ENCODE measurements at regions not wholly inside any gene's neighbourhood (a gene's known extent, or its start where the extent isn't known, plus 50 kb on each side); places are given as distances from the start of the nearest gene placed in this dataset.

DNA sequence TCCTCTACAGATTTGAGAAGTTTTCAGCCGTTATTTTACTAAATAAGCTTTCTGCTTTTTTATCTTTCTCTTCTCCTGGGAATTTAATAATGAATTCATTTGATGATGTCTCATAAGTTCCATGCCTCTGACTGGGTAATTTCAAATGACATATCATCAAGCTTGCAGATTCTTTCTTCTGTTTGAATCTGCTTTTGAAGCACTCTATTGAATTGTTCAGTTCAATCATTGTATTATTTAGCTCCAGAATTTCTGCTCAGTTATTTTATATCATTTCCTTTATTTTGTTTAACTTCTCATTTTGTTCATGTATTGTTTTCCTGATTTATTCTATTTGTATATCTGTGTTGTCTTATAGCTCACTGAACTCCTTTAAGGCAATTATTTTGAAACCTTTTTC, 196.9 kb upstream of the CNTNAP2 start:
- TF ChIP-seq, protein P1, sequence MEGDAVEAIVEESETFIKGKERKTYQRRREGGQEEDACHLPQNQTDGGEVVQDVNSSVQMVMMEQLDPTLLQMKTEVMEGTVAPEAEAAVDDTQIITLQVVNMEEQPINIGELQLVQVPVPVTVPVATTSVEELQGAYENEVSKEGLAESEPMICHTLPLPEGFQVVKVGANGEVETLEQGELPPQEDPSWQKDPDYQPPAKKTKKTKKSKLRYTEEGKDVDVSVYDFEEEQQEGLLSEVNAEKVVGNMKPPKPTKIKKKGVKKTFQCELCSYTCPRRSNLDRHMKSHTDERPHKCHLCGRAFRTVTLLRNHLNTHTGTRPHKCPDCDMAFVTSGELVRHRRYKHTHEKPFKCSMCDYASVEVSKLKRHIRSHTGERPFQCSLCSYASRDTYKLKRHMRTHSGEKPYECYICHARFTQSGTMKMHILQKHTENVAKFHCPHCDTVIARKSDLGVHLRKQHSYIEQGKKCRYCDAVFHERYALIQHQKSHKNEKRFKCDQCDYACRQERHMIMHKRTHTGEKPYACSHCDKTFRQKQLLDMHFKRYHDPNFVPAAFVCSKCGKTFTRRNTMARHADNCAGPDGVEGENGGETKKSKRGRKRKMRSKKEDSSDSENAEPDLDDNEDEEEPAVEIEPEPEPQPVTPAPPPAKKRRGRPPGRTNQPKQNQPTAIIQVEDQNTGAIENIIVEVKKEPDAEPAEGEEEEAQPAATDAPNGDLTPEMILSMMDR (conservative IDR thresholded peaks at IDR 0.05; ENCODE audit: low read length) = no peak
- no peak for TF ChIP-seq EZH2phosphoT487 (IDR thresholded peaks at IDR 0.05; ENCODE audit: borderline replicate concordance, low read depth, low read length)

Data from OCI-LY7 (cell line).